Panc1 (cell line): ENCODE measurements at regions not wholly inside any gene's neighbourhood (a gene's known extent, or its start where the extent isn't known, plus 50 kb on each side); places are given as distances from the start of the nearest gene placed in this dataset.

Experiments
- SIN3A ChIP-seq: IDR thresholded peaks from 2 replicates; pipeline ENCODE4 v1.6.1; 2012; ENCODE audit warnings: low read depth, mild to moderate bottlenecking, low read length, moderate library complexity, borderline replicate concordance; ENCODE audit not compliant: insufficient read depth
- TCF7L2 ChIP-seq: IDR thresholded peaks from 2 replicates; pipeline ENCODE4 v1.6.1; 2011; ENCODE audit warnings: mild to moderate bottlenecking, low read depth, low read length, inconsistent platforms
- TF ChIP-seq, protein P1 (sequence below): fragments of 450-650 bp; IDR thresholded peaks from 2 replicates; pipeline ENCODE4 v1.5.1; 2017; ENCODE audit warnings: mild to moderate bottlenecking
- TF ChIP-seq, protein P2 (sequence below), 2 experiments: IDR thresholded peaks; 2 replicates each; pipeline ENCODE4 v1.6.1; 2011 to 2012; ENCODE audit warnings: low read depth in 2 of 2, control low read depth in 1 of 2, low read length in 1 of 2, mild to moderate bottlenecking in 1 of 2, moderate library complexity in 1 of 2; ENCODE audit not compliant: insufficient read depth in 1 of 2

DNA sequence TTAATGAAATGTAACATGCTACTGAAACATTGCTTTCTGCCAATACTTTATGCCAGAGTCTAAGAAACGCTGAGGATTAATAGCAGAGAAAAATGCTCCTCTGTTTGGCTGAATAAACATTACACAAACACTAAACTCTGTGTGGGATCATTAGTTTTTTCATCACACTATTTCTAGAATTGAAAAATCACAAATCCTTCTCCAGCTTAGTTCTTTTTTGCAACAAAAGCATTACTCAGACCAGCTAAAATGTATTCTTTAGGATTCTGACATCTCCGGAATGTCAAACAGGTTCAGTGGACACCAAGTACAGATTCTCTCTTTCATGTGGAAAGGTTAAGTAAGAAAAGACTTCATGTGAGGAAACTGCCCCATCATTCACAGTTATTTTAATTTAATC, 226.9 kb downstream of the SIM1 start:
- TF ChIP-seq, protein P1, sequence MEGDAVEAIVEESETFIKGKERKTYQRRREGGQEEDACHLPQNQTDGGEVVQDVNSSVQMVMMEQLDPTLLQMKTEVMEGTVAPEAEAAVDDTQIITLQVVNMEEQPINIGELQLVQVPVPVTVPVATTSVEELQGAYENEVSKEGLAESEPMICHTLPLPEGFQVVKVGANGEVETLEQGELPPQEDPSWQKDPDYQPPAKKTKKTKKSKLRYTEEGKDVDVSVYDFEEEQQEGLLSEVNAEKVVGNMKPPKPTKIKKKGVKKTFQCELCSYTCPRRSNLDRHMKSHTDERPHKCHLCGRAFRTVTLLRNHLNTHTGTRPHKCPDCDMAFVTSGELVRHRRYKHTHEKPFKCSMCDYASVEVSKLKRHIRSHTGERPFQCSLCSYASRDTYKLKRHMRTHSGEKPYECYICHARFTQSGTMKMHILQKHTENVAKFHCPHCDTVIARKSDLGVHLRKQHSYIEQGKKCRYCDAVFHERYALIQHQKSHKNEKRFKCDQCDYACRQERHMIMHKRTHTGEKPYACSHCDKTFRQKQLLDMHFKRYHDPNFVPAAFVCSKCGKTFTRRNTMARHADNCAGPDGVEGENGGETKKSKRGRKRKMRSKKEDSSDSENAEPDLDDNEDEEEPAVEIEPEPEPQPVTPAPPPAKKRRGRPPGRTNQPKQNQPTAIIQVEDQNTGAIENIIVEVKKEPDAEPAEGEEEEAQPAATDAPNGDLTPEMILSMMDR: no peak
- TF ChIP-seq, protein P2, sequence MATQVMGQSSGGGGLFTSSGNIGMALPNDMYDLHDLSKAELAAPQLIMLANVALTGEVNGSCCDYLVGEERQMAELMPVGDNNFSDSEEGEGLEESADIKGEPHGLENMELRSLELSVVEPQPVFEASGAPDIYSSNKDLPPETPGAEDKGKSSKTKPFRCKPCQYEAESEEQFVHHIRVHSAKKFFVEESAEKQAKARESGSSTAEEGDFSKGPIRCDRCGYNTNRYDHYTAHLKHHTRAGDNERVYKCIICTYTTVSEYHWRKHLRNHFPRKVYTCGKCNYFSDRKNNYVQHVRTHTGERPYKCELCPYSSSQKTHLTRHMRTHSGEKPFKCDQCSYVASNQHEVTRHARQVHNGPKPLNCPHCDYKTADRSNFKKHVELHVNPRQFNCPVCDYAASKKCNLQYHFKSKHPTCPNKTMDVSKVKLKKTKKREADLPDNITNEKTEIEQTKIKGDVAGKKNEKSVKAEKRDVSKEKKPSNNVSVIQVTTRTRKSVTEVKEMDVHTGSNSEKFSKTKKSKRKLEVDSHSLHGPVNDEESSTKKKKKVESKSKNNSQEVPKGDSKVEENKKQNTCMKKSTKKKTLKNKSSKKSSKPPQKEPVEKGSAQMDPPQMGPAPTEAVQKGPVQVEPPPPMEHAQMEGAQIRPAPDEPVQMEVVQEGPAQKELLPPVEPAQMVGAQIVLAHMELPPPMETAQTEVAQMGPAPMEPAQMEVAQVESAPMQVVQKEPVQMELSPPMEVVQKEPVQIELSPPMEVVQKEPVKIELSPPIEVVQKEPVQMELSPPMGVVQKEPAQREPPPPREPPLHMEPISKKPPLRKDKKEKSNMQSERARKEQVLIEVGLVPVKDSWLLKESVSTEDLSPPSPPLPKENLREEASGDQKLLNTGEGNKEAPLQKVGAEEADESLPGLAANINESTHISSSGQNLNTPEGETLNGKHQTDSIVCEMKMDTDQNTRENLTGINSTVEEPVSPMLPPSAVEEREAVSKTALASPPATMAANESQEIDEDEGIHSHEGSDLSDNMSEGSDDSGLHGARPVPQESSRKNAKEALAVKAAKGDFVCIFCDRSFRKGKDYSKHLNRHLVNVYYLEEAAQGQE (IDR thresholded peaks at IDR 0.05; ENCODE audit: insufficient read depth in 1 of 2, low read depth in 2 of 2, low read length in 1 of 2): no peak
- TF ChIP-seq SIN3A: no peak
- TF ChIP-seq TCF7L2: no peak
